GM19043 (cell line): ENCODE measurements at regions not wholly inside any gene's neighbourhood (a gene's known extent, or its start where the extent isn't known, plus 50 kb on each side); places are given as distances from the start of the nearest gene placed in this dataset.
"Not testable (repeated sequence)": the region's sequence is repeated elsewhere in the genome, so short reads cannot be mapped to it uniquely, and the experiment has no call there.

Experiments
- ATAC-seq: cut with Tn5 transposase; IDR thresholded peaks from one replicate; pipeline ENCODE4 v1.9.1; 2021; ENCODE audit warnings: low read depth; ENCODE audit not compliant: unreplicated experiment

DNA sequence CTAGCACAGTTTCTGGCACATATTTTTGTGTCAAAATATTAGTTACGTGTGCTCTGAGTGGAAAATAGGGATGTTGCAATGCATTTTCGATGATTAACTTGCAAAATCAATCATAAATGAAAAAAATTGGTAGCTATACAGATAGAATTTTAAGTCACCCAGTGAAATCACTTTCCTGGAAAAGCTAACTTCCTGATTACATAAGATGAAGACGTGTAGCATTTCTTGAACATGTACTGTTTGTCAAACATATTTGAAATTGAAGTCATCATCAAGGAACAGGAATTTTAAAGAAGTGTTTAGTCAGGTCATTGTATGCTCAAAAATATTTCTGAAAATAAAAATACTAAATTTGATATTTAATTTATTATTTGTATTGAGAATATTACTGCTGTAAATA, 977.7 kb downstream of the PLOD2 start:
- ATAC-seq: no peak

- no peak for ATAC-seq
Measured at GRCh38 chr3:145188079-145188770, 972.8 kb downstream of the PLOD2 start.

DNA sequence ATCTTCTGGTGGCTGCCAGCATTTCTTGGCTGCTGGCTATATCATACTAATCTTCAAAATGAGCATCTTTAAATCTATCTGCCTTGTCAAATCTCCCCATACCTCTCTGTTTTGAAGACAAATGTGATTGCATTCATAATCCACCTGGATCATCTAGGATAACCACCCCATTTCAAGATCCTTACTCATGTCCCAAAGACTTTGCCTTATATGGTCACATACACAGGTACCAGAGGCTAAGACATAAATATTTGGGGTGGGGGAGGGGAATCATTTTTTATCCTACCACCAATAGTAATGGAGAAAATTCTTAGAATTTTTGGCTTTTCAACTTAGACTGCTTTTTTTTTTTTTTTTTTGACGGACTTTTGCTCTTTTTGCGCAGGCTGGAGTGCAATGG, 970.8 kb downstream of the PLOD2 start:
- ATAC-seq: no peak

- no peak for ATAC-seq
Measured at GRCh38 chr3:145190761-145191160, 970.2 kb downstream of the PLOD2 start.

DNA sequence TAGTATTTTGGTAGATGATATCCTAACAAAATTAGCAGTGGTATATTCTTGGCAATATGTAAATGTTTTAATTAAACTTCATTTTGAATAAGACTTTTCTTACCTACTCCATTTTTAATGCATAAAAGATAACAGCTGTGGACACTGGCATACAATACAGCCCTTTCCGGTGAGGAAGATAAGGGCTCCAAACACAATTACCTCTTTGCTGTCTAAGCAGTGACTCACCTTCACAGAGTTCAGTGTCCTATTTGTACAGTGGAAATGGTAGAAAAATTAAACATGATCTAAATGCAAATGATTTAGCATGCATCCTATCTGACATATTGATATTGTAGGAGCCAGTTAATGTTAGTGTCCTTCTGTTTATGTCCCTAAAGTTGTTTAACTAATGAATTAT, 969.4 kb downstream of the PLOD2 start:
- no peak for ATAC-seq

GRCh38 chr3:145197051-145197820, 963.7 kb downstream of the PLOD2 start:
- ATAC-seq: no peak

DNA sequence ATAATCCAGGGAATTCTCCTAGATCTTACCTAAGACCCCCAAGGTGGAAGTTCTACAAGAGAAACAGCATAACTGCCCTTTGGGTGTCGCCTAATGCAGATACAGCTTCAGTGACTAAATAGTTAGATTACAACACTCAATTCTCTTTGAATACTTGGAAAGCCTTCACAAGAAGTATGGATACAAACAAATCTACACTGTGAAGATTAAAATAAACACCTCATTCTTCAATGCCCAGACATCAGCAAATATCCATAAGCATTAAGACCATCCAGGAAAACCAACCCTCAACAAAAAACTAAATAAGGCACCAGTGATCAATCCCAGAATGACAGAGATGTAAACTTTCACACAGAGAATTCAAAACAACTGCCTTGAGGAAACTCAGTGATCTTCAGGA, 963.2 kb downstream of the PLOD2 start:
- ATAC-seq: no peak

DNA sequence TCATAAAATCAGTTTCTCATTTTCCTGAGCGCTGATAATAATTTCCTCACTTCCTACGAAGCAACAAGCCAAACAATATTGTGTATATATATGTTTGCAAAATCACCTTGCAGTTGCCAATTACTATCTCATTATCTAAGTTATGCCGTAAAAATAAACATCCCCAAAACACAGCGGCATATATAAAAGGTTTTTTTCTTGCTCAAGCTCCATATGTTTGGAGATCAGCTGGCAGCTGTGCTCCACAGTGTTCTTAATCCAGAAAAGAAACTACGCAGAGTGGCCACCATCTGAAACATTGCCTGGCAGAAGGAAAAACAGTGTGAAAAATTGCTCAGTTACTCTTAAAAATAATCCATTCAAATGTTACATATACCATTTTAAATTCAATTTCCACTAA, 951.4 kb downstream of the PLOD2 start:
- no peak for ATAC-seq

DNA sequence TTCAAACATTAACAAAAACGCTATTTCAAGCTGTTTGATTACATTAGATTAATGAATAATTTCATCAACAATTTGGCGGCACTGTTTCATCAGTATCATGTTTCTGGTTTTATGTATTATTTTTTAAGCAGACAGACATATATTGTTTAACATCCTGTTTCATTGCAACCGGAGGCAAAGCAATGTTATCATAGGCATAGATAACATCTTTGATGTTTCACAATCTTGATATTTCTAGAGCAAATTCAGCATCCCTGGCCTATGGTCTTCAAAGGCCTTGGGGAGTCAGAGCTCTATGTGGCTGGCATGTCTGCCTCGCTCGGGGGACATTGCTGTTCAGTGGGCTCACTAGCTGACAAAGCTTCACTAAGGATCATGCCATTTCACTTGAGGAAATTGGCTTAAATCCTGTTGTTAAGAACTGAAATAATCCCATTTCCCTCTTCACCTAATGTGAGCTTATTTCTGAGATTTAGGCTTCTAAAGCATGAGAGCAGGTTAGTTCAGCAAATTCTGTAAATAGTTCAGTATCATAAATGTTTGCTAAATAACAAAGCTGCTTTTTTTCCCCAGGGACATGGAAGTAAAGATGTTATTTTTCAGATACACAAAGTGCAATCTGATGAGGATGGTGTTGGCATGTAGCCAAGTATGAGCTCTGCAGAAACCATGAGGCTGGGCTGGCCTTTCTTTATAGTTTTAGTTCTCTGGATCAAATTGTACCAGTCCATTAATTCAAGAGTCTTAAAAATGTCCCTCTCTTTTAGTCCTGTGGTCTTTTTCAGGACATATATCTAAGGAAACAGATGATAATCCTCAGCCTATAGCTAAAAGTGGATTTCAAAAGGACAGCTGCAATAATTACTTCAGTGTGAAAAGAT, 941.4 kb downstream of the PLOD2 start:
- ATAC-seq: no peak

- ATAC-seq: no peak
Measured at GRCh38 chr3:145224886-145225285, 936.1 kb downstream of the PLOD2 start.

DNA sequence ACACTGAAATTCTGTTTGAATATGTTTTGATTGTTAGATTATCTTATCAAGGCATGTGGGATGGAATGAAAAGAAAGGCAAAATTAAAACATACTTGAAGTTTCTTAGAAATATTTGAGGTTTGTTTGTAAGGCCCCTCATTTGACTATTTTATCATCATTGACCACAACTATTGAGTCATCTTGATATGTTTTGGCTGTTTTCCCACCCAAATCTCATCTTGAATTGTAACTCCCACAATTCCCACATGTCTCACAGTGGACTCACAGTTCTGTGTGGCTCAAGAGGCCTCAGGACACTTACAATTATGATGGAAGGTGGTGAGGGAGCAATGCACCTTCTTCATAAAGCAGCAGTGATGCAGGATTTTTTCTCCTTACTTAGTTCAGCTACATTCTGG, 917.1 kb downstream of the PLOD2 start:
- ATAC-seq: no peak

- ATAC-seq: no peak
Measured at GRCh38 chr3:145244327-145244726, 916.7 kb downstream of the PLOD2 start.

GRCh38 chr3:145246291-145246690, 914.7 kb downstream of the PLOD2 start:
- no peak for ATAC-seq

- no peak for ATAC-seq
Measured at GRCh38 chr3:145248928-145249327, 912.1 kb downstream of the PLOD2 start.

DNA sequence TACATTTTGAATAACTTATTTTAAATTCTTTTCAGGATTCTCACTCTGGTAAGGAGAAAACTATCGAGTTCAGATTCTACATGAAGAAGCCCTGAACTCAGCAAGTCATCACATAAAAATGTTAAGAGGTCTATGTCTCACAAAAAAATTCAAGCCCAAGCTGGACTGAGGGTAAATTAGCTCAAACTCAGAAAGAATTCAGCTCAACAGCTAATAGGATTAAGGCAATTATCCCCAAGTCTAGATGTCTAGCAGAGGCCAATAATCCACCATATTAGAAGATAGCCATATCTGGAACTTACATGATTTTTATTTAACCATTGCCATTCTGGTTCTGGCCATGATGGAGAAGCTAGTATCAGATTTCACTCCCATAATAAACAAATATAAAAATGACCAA, 909.7 kb downstream of the PLOD2 start:
- ATAC-seq: no peak

DNA sequence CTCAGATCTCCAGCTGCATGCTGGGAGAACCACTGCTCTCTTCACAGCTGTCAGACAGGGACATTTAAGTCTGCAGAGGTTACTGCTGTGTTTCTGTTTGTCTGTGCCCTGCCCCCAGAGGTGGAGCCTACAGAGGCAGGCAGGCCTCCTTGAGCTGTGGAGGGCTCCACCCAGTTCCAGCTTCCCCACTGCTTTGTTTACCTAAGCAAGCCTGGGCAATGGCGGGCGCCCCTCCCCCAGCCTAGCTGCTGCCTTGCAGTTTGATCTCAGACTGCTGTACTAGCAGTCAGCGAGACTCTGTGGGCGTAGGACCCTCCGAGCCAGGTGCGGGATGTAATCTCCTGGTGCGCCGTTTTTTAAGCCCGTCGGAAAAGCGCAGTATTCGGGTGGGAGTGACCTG, 903.0 kb downstream of the PLOD2 start:
- ATAC-seq: not testable (repeated sequence)

DNA sequence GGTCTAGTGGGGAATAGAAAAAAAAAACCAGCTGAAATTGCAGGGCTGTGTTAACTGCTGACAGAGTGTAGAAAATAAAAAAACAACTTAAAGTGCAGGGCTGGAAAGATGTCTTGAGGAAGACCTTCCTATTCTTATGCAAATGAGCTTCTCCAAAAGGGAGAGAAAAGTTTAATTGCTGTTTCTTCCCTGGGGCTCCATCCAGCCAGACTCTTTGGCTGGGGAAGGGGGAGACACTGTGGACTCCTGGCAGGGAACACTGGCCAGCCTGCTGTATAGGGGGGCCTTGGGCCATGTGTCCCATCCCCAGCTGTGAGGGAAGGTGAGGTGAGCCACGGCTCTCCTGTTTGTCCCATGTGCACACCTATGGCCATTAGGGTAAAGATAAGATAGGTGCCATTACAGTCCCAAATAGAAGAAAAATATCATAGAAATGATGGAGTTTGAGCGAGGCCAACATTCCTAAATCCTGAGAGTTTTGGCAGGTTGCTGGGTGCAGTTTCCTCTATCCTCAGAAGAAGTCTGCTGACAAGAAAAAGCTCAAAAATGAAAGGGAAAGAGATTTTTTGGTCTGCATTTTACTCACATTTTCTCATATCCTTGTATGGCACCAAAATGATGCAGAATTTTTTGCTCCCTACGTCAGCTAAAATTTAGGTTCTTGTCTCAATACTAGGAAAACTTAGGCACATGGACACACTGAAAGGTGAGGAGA, 901.7 kb downstream of the PLOD2 start:
- no peak for ATAC-seq

DNA sequence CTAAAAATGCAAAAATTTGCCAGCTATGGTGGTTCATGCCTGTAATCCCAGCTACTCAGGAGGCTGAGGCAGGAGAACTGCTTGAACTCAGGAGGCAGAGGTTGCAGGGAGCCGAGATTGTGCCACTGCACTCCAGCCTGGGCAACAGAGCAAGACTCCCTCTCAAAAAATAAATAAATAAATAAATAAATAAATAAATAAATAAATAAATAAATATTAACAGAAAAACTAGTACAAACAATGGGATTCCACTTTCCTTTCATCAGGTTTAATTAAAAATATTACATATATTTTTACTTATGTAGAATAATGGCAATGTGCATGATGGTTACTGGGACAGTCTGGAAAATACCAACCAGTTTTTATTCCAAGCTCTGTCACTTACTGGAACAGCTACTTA, 897.5 kb downstream of the PLOD2 start:
- not testable (repeated sequence) for ATAC-seq

- no peak for ATAC-seq
Measured at GRCh38 chr3:145266368-145266767, 894.6 kb downstream of the PLOD2 start.

DNA sequence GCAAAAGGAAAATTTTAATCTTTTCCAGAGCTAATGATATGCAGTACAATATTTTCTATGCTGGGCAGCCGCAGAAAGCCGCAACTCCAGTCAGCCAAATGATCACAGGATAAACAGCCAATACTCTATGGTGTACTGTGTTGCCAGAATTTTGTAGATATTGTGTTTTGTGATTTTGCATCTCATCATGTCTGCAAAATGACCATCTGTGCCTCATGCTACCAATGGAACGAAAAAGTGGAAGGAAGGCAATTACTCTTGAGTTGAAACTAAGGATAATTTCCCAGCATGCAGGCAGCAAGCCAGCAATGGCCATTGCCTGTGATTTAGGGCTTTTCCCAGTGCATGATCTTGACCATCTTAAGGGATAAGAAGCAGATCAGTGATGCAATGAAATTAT, 891.9 kb downstream of the PLOD2 start:
- no peak for ATAC-seq

DNA sequence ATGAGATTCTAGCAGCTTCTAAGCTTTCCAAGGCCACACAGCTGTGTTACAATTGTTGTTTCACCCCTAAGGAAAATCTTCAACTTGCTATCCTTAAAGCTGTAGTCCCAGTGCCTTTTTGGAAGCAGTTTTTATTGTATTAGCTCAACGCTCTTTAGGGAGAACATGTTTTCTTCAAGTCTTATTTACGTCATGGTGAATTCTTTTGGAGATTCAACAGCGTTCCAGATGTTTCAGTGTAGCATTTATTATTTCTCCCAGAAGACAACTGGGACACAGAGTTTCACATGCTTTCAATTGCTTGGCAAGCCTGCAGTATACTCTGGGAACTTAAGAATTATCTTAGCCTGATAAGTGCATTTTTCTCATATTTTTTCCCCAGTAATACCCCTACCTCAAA, 888.3 kb downstream of the PLOD2 start:
- ATAC-seq: no peak
